Esophagus muscularis mucosa (tissue), 4 donors: ENCODE measurements at regions not wholly inside any gene's neighbourhood (a gene's known extent, or its start where the extent isn't known, plus 50 kb on each side); places are given as distances from the start of the nearest gene placed in this dataset.

Experiments
- DNase-seq: peaks from one replicate; pipeline ENCODE4 v3.0.0-alpha.2; 2017; ENCODE audit errors: extremely low spot score
- H3K27ac ChIP-seq, 4 donors: fragments of 200-600 bp; sonication (generic); replicated peaks in 1 of 4; 1 replicate in 3 of 4; 2 replicates in 1 of 4; pipeline ENCODE4 v1.5.1; 2016 to 2019; ENCODE audit warnings: mild to moderate bottlenecking in 1 of 4
- H3K27me3 ChIP-seq, 4 donors: fragments of 200-600 bp; sonication (generic); one replicate each; pipeline versions ENCODE4 v1.5.1 to v1.6.0; 2016 to 2019
- H3K36me3 ChIP-seq, 4 donors: fragments of 200-600 bp; sonication (generic); one replicate each; pipeline ENCODE4 v1.5.1; 2016 to 2019
- H3K4me1 ChIP-seq, 4 donors: fragments of 200-600 bp; sonication (generic); one replicate each; pipeline ENCODE4 v1.5.1; 2016 to 2019
- H3K4me3 ChIP-seq, 4 donors: fragments of 200-600 bp; sonication (generic); 1 replicate in 2 of 4; 2 replicates in 2 of 4; pipeline ENCODE4 v1.5.1; 2016 to 2019; ENCODE audit warnings: mild to moderate bottlenecking in 4 of 4, moderate library complexity in 1 of 4
- H3K9me3 ChIP-seq, 4 donors: fragments of 200-600 bp; sonication (generic); 1 replicate in 3 of 4; 2 replicates in 1 of 4; pipeline ENCODE4 v1.5.1; 2016 to 2019
- CTCF ChIP-seq, 3 experiments: fragments of 200-600 bp in 2 of 3; fragments of 450-650 bp in 1 of 3; sonication (generic) in 2 of 3; IDR thresholded peaks; one replicate each; pipeline ENCODE4 v1.5.1; 2017 to 2019; ENCODE audit warnings: antibody characterized with exemption in 3 of 3, mild to moderate bottlenecking in 2 of 3, moderate library complexity in 1 of 3
- EP300 ChIP-seq: sonication (generic); formaldehyde crosslinking; IDR thresholded peaks from one replicate; pipeline ENCODE4 v1.6.1; 2017; ENCODE audit warnings: antibody characterized with exemption
- POLR2A ChIP-seq: fragments of 450-650 bp; IDR thresholded peaks from one replicate; pipeline ENCODE4 v1.6.1; 2017; ENCODE audit warnings: antibody characterized with exemption, moderate library complexity, mild to moderate bottlenecking, low read depth
- POLR2AphosphoS5 ChIP-seq, 2 donors: sonication (generic); formaldehyde crosslinking; IDR thresholded peaks; one replicate each; pipeline ENCODE4 v1.6.1; 2017; ENCODE audit warnings: antibody characterized with exemption in 2 of 2
- WGBS: methylation state at CpG from one replicate; pipeline ENCODE4 v1.1.5; 2018; 5-methylcytosine and 5-hydroxymethylcytosine counted together
- intact Hi-C: fragments of 100-400 bp; cut with DNase I; formaldehyde crosslinking; loops from one replicate; pipeline ENCODE4 v1.15.1; 2023

- H3K9me3 ChIP-seq: no peaks in the 10 kb centered on the region
- H3K27ac ChIP-seq: no peak overlapping the region
- peaks cover 0 to 9% (median 3%) of the 10 kb centered on the region in 4 donors for H3K4me1 ChIP-seq
- TF ChIP-seq POLR2AphosphoS5 (IDR thresholded peaks at IDR 0.05) (no peak), CTCF (IDR thresholded peaks at IDR 0.05) (no peak), EP300 (no peak), POLR2A (no peak)
- no peaks in the 10 kb centered on the region for H3K27me3 ChIP-seq
- no peaks in the 10 kb centered on the region for H3K36me3 ChIP-seq
- no peak overlapping the region for H3K4me3 ChIP-seq
- DNase-seq: no peak
- WGBS: 5% methylated on average over 7 of the region's 7 CpGs
- intact Hi-C loops: no loop called here
Observed at GRCh38 chr5:100270023-100270771, 265.0 kb upstream of the FAM174A start.

- Histone ChIP-seq H3K36me3 (no peaks in the 10 kb centered on the region), H3K27me3 (no peaks in the 10 kb centered on the region), H3K4me1 (no peaks in the 10 kb centered on the region), H3K9me3 (no peaks in the 10 kb centered on the region), H3K4me3 (no peak overlapping the region), H3K27ac (no peak overlapping the region)
- TF ChIP-seq POLR2A: no peak
- no peak for TF ChIP-seq EP300
- TF ChIP-seq POLR2AphosphoS5 (IDR thresholded peaks at IDR 0.05): no peak
- no peak for TF ChIP-seq CTCF (IDR thresholded peaks at IDR 0.05)
- no peak for DNase-seq
- 97% methylated on average over 2 of the region's 2 CpGs for WGBS
- intact Hi-C loops: no loop called here
Observed at GRCh38 chr5:100260968-100261367, 274.2 kb upstream of the FAM174A start.

GRCh38 chr5:100252944-100253343 is 282.2 kb upstream of the FAM174A start:
- H3K4me3 ChIP-seq: no peak overlapping the region
- H3K9me3 ChIP-seq: no peaks in the 10 kb centered on the region
- no peaks in the 10 kb centered on the region for H3K36me3 ChIP-seq
- TF ChIP-seq POLR2A: no peak
- TF ChIP-seq POLR2AphosphoS5 (IDR thresholded peaks at IDR 0.05): no peak
- no peak for TF ChIP-seq CTCF (IDR thresholded peaks at IDR 0.05)
- no peak for TF ChIP-seq EP300
- no peaks in the 10 kb centered on the region for H3K4me1 ChIP-seq
- no peak overlapping the region for H3K27ac ChIP-seq
- DNase-seq: no peak
- intact Hi-C loops: no loop called here
- no peaks in the 10 kb centered on the region for H3K27me3 ChIP-seq

- H3K9me3 ChIP-seq: no peaks in the 10 kb centered on the region
- H3K27me3 ChIP-seq: no peaks in the 10 kb centered on the region
- no peak for TF ChIP-seq POLR2AphosphoS5 (IDR thresholded peaks at IDR 0.05)
- TF ChIP-seq CTCF (IDR thresholded peaks at IDR 0.05): no peak
- no peak for TF ChIP-seq POLR2A
- no peak for TF ChIP-seq EP300
- 55% methylated on average over 3 of the region's 3 CpGs for WGBS
- no peak for DNase-seq
- H3K36me3 ChIP-seq: no peaks in the 10 kb centered on the region
- no peak overlapping the region for H3K27ac ChIP-seq
- H3K4me3 ChIP-seq: no peak overlapping the region
- intact Hi-C loops: no loop called here
- H3K4me1 ChIP-seq: no peaks in the 10 kb centered on the region
Observed at GRCh38 chr5:100252037-100252436, 283.1 kb upstream of the FAM174A start.

GRCh38 chr5:100249884-100250269 is 285.3 kb upstream of the FAM174A start:
- Histone ChIP-seq H3K4me1 (no peaks in the 10 kb centered on the region), H3K9me3 (no peaks in the 10 kb centered on the region), H3K27me3 (no peaks in the 10 kb centered on the region), H3K27ac (no peak overlapping the region), H3K36me3 (no peaks in the 10 kb centered on the region), H3K4me3 (no peak overlapping the region)
- no peak for TF ChIP-seq POLR2A
- TF ChIP-seq POLR2AphosphoS5 (IDR thresholded peaks at IDR 0.05): no peak
- no peak for TF ChIP-seq EP300
- no peak for TF ChIP-seq CTCF (IDR thresholded peaks at IDR 0.05)
- 70% methylated on average over 2 of the region's 2 CpGs for WGBS
- intact Hi-C loops: no loop called here
- no peak for DNase-seq
